GM23338 (cell line): ENCODE measurements at regions not wholly inside any gene's neighbourhood (a gene's known extent, or its start where the extent isn't known, plus 50 kb on each side); places are given as distances from the start of the nearest gene placed in this dataset.
"Not testable (repeated sequence)": the region's sequence is repeated elsewhere in the genome, so short reads cannot be mapped to it uniquely, and the experiment has no call there.

Source experiments
- ATAC-seq: fragments of 200-7000 bp; cut with Tn5 transposase; 3 replicates; pipeline ENCODE4 v1.9.1; 2020
- DNase-seq: peaks from one replicate; pipeline ENCODE4 v3.0.0-alpha.2; 2015; ENCODE audit warnings: low spot score
- H2AFZ ChIP-seq: fragments of 200-600 bp; sonication (generic); 2 replicates; pipeline ENCODE4 v1.8.0; 2016; ENCODE audit warnings: antibody characterized with exemption, mild to moderate bottlenecking, moderate library complexity
- H3F3A ChIP-seq: fragments of 200-600 bp; sonication (generic); replicated peaks from 2 replicates; pipeline ENCODE4 v1.8.0; 2017; ENCODE audit warnings: antibody characterized with exemption, mixed run types, low read depth
- H3K27ac ChIP-seq: fragments of 200-600 bp; sonication (generic); 2 replicates; pipeline ENCODE4 v1.6.1; 2016; ENCODE audit warnings: low read depth
- H3K27me3 ChIP-seq: fragments of 200-600 bp; sonication (generic); 2 replicates; pipeline ENCODE4 v1.8.0; 2016; ENCODE audit warnings: mild to moderate bottlenecking, mixed run types, moderate library complexity; ENCODE audit not compliant: insufficient read depth
- H3K36me3 ChIP-seq: fragments of 200-600 bp; sonication (generic); 2 replicates; pipeline ENCODE4 v1.8.0; 2016; ENCODE audit warnings: mild to moderate bottlenecking; ENCODE audit not compliant: insufficient read depth
- H3K4me1 ChIP-seq: fragments of 200-600 bp; sonication (generic); 2 replicates; pipeline ENCODE4 v1.8.0; 2016; ENCODE audit warnings: mild to moderate bottlenecking, moderate library complexity; ENCODE audit not compliant: insufficient read depth
- H3K4me2 ChIP-seq: fragments of 200-600 bp; sonication (generic); 2 replicates; pipeline ENCODE4 v1.7.1; 2017; ENCODE audit warnings: mixed run types
- H3K4me3 ChIP-seq: fragments of 200-600 bp; sonication (generic); 2 replicates; pipeline ENCODE4 v1.6.1; 2016; ENCODE audit warnings: mixed run types
- H3K79me2 ChIP-seq: fragments of 200-600 bp; sonication (generic); replicated peaks from 2 replicates; pipeline ENCODE4 v1.8.0; 2017; ENCODE audit warnings: mild to moderate bottlenecking; ENCODE audit not compliant: insufficient read depth
- H3K9me2 ChIP-seq: fragments of 200-600 bp; sonication (generic); 2 replicates; pipeline ENCODE4 v1.8.0; 2017; ENCODE audit not compliant: insufficient read depth
- H4K20me1 ChIP-seq: fragments of 200-600 bp; sonication (generic); replicated peaks from 2 replicates; pipeline ENCODE4 v1.8.0; 2017; ENCODE audit warnings: mild to moderate bottlenecking; ENCODE audit not compliant: insufficient read depth
- H3K27ac Mint-ChIP-seq: 2 replicates; pipeline ENCODE4 v1.8.0; 2020; ENCODE audit warnings: inconsistent platforms, mild to moderate bottlenecking, moderate library complexity, mixed read lengths
- H3K27me3 Mint-ChIP-seq: 3 replicates; pipeline ENCODE4 v1.8.0; 2022; ENCODE audit warnings: low read depth, mild to moderate bottlenecking, moderate library complexity, mixed read lengths, inconsistent platforms; ENCODE audit not compliant: insufficient read depth, poor library complexity
- H3K36me3 Mint-ChIP-seq: 3 replicates; pipeline ENCODE4 v1.8.0; 2021; ENCODE audit warnings: low read depth, mild to moderate bottlenecking, inconsistent platforms, moderate library complexity, mixed read lengths
- H3K4me1 Mint-ChIP-seq: 3 replicates; pipeline ENCODE4 v1.8.0; 2020; ENCODE audit warnings: mild to moderate bottlenecking, inconsistent platforms, mixed read lengths
- H3K4me3 Mint-ChIP-seq: 3 replicates; pipeline ENCODE4 v1.8.0; 2021; ENCODE audit warnings: moderate library complexity, mild to moderate bottlenecking, inconsistent platforms, mixed read lengths
- H3K9me3 Mint-ChIP-seq: 3 replicates; pipeline ENCODE4 v1.8.0; 2020; ENCODE audit warnings: moderate library complexity, mild to moderate bottlenecking, inconsistent platforms, mixed read lengths
- CTCF ChIP-seq, 2 experiments: fragments of 200-600 bp in 1 of 2; sonication (generic) in 1 of 2; conservative IDR thresholded peaks; 2 replicates each; pipeline versions ENCODE4 v1.5.1 to v1.6.1; 2016 to 2017; ENCODE audit warnings: antibody characterized with exemption in 2 of 2, low read depth in 2 of 2, mild to moderate bottlenecking in 2 of 2, moderate library complexity in 1 of 2
- ETS1 ChIP-seq: IDR thresholded peaks from 2 replicates; pipeline ENCODE4 v1.6.1; 2016; ENCODE audit warnings: antibody characterized with exemption
- EZH2phosphoT487 ChIP-seq: fragments of 200-600 bp; sonication (generic); IDR thresholded peaks from one replicate; pipeline ENCODE4 v1.8.1; 2018; ENCODE audit warnings: antibody characterized with exemption; ENCODE audit not compliant: unreplicated experiment
- JUNB ChIP-seq: IDR thresholded peaks from one replicate; pipeline ENCODE4 v1.6.1; 2016; ENCODE audit warnings: antibody characterized with exemption; ENCODE audit not compliant: unreplicated experiment
- REST ChIP-seq: IDR thresholded peaks from one replicate; pipeline ENCODE4 v1.6.1; 2018; ENCODE audit warnings: antibody characterized with exemption; ENCODE audit not compliant: unreplicated experiment
- STAT1 ChIP-seq: IDR thresholded peaks from one replicate; pipeline ENCODE4 v1.6.1; 2016; ENCODE audit warnings: antibody characterized with exemption; ENCODE audit not compliant: unreplicated experiment

- TF ChIP-seq REST (no peak), ETS1 (no peak), EZH2phosphoT487 (no peak), STAT1 (no peak), JUNB (no peak)
Measured at GRCh38 chr6:10138917-10139316, 276.0 kb downstream of the TFAP2A start (continued).

GRCh38 chr6:10136636-10137035 is 278.2 kb downstream of the TFAP2A start:
- Histone ChIP-seq H3F3A (no peaks in the 10 kb centered on the region), H3K9me2 (no peaks in the 10 kb centered on the region), H2AFZ (no peak overlapping the region), H4K20me1 (no peaks in the 10 kb centered on the region), H3K4me3 (no peak overlapping the region), H3K79me2 (no peaks in the 10 kb centered on the region), H3K4me2 (no peak overlapping the region), H3K27ac (no peak overlapping the region), H3K36me3 (0 out of 2 replicates have a peak, but pooled peaks cover 5% of the 10 kb centered on the region), H3K4me1 (peaks cover 8% of the 10 kb centered on the region), H3K27me3 (no peaks in the 10 kb centered on the region)
- H3K9me3 Mint-ChIP-seq = peaks cover 28% of the 10 kb centered on the region
- TF ChIP-seq CTCF (conservative IDR thresholded peaks at IDR 0.05; ENCODE audit: low read depth in 2 of 2) = no peak
- H3K4me1 Mint-ChIP-seq = peaks cover 18% of the 10 kb centered on the region; the same call in 2 of the 3 replicates
- H3K27me3 Mint-ChIP-seq = peaks cover 3% of the 10 kb centered on the region
- H3K27ac Mint-ChIP-seq = no peak overlapping the region
- H3K36me3 Mint-ChIP-seq = peaks cover 12% of the 10 kb centered on the region; the same call in 2 of the 3 replicates
- DNase-seq (no peak), ATAC-seq (no peak)
- H3K4me3 Mint-ChIP-seq = no peak overlapping the region

GRCh38 chr6:10134185-10134584 is 280.7 kb downstream of the TFAP2A start:
- H2AFZ ChIP-seq = not testable (repeated sequence)

More at GRCh38 chr6:10134185-10134584, 280.7 kb downstream of the TFAP2A start:
- H3K36me3 ChIP-seq, H3K4me3 Mint-ChIP-seq, H3K27ac Mint-ChIP-seq, H3K27me3 ChIP-seq, H3K4me3 ChIP-seq, H3K27me3 Mint-ChIP-seq, H4K20me1 ChIP-seq, H3K79me2 ChIP-seq, H3F3A ChIP-seq, H3K27ac ChIP-seq, H3K4me1 Mint-ChIP-seq, DNase-seq, H3K4me1 ChIP-seq, H3K4me2 ChIP-seq, ATAC-seq, H3K9me2 ChIP-seq: not testable (repeated sequence)
- H3K9me3 Mint-ChIP-seq = peaks cover 28% of the 10 kb centered on the region
- peaks cover 12% of the 10 kb centered on the region; the same call in 2 of the 3 replicates for H3K36me3 Mint-ChIP-seq
